ENCODE measurements at regions not wholly inside any gene's neighbourhood (a gene's known extent, or its start where the extent isn't known, plus 50 kb on each side); places are given as distances from the start of the nearest gene placed in this dataset.

DNA sequence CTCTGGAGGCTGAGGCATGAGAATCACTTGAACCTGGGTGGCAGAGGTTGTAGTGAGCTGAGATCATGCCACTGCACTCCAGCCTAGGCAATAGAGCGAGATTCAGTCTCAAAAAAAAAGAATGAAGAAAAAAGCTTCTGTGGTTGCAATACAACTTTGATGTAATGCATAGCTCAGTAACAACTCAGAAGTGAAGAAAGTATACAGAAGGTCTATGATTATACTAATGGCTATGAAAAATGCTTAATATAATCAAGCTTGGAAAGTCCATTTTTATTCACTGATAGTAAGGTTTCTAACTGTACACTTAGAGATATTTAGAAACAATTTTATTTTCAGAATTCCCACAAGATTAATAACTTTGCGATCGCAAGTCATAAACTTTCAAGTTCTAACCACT is 88.2 kb upstream of the FRMD6 start:
- DNase-seq, result no peak
- TF ChIP-seq, protein P1, sequence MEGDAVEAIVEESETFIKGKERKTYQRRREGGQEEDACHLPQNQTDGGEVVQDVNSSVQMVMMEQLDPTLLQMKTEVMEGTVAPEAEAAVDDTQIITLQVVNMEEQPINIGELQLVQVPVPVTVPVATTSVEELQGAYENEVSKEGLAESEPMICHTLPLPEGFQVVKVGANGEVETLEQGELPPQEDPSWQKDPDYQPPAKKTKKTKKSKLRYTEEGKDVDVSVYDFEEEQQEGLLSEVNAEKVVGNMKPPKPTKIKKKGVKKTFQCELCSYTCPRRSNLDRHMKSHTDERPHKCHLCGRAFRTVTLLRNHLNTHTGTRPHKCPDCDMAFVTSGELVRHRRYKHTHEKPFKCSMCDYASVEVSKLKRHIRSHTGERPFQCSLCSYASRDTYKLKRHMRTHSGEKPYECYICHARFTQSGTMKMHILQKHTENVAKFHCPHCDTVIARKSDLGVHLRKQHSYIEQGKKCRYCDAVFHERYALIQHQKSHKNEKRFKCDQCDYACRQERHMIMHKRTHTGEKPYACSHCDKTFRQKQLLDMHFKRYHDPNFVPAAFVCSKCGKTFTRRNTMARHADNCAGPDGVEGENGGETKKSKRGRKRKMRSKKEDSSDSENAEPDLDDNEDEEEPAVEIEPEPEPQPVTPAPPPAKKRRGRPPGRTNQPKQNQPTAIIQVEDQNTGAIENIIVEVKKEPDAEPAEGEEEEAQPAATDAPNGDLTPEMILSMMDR (IDR thresholded peaks at IDR 0.05), result no peak
- no peak for TF ChIP-seq POLR2A (IDR thresholded peaks at IDR 0.05)
- H3K27me3 ChIP-seq, result no peaks in the 10 kb centered on the region
- intact Hi-C loops (cut with DNase I), result no loop called here
- no peak overlapping the region for H3K4me3 ChIP-seq
- H3K27ac ChIP-seq, result no peak overlapping the region
- 94 to 98% (median 96%) methylated on average over 3 of the region's 3 CpGs for WGBS, 4 donors
- no peaks in the 10 kb centered on the region for H3K9me3 ChIP-seq (replicated peaks in 1 of 3)
- H3K4me1 ChIP-seq (replicated peaks in 1 of 2), result peaks cover 0 to 4% of the 10 kb centered on the region in 2 donors
- no peaks in the 10 kb centered on the region for H3K36me3 ChIP-seq (replicated peaks in 1 of 2)

DNA sequence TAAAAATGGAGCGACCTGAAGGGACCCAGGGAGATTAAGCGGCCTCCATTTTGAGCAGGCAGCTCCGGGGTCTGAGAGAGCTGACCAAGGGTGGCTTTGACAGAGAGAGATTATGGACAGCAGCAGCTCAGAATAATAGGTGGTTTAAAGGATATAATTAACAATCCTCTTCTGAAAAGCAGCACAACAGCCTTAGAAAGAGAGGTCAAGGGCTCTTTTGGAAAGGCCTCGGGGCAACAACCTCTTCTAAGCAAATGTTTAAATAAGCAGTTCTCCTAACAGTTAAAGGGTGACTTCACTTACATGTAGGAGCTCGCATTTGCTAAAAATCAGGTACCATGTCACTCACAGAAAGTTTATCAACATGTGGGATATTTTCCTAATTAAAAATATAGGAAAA is 87.2 kb upstream of the FRMD6 start:
- intact Hi-C loops (cut with DNase I), result no loop called here
- Histone ChIP-seq H3K36me3 (replicated peaks in 1 of 2) (no peaks in the 10 kb centered on the region), H3K27me3 (no peaks in the 10 kb centered on the region), H3K4me1 (replicated peaks in 1 of 2) (peaks cover 0 to 4% of the 10 kb centered on the region in 2 donors), H3K27ac (no peak overlapping the region), H3K4me3 (no peak overlapping the region), H3K9me3 (replicated peaks in 1 of 3) (no peaks in the 10 kb centered on the region)
- TF ChIP-seq, protein P1 (IDR thresholded peaks at IDR 0.05), result no peak
- no peak for TF ChIP-seq POLR2A (IDR thresholded peaks at IDR 0.05)
- DNase-seq, result no peak
- 60 to 77% (median 72%) methylated on average over 5 of the region's 5 CpGs for WGBS, 4 donors

DNA sequence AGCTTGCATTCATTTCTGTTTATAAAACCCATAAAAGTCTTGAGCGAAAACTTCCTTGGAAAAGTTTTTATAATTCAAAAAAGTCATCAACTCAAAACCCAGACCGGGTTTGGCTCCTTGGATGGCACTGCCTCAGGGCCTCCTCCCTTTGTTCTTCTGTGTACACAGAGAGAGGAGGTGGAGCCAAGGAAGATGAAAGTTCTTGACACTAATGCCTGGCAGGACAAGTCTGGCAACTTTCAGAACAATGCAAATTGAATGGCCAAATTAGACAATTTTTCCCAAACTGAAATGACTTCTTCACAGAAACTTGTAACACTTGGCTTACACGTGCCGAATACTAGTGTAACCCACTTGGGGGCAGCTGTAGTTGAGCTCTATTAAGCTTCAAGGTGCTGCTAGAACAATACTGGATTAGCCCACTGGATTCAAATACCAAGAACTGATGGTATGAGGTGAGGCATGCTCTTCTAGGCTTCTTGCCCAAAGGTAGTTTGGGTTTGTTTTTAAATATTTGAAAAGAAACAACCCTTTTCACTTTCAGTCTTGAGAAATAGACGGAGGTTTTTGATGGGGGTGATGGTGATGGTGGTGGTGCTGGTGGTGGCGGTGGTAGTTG is 86.6 kb upstream of the FRMD6 start:
- Histone ChIP-seq H3K9me3 (replicated peaks in 1 of 3) (no peaks in the 10 kb centered on the region), H3K27ac (no peak overlapping the region), H3K27me3 (no peaks in the 10 kb centered on the region), H3K36me3 (replicated peaks in 1 of 2) (no peaks in the 10 kb centered on the region), H3K4me1 (replicated peaks in 1 of 2) (peaks cover 0 to 4% of the 10 kb centered on the region in 2 donors), H3K4me3 (no peak overlapping the region)
- WGBS, 4 donors, result 70 to 92% (median 79%) methylated on average over 6 of the region's 6 CpGs
- TF ChIP-seq POLR2A (IDR thresholded peaks at IDR 0.05), result no peak
- TF ChIP-seq, protein P1 (IDR thresholded peaks at IDR 0.05), result no peak
- intact Hi-C loops (cut with DNase I), result no loop called here
- no peak for DNase-seq

DNA sequence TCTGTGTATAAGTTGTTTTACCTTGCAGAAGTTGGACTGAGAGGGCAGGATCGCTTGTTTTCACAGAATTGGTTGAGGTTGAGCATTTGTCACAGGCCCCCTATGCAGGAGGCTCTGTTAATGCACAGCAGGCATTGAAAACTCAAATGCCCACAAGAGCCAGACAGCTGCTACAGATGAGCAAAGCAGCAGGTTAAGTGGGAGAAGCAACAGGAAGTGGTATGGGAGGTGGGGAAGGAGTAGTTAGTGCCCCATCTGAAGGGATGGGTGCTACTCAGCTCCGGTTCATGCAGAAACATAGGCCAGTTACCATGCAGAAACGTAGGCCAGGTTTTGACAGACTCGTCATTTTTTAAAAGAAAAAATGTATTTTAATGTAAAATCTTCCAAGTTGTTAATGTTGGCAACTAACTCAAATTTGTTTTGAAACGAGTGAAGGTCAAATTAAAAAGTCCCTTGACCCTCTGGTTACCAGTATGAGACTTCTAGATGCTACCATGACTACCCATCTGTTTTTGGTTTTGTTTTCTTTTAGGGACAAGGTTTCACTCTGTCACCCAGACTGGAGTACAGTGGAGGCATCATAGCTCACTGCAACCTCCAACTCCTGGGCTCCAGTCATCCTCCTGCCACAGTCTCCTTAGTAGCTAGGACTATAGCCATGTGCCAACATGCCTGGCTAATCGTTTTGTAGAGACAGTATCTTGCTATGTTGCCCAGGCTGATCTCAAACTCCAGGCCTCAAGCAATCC is 84.7 kb upstream of the FRMD6 start:
- WGBS, 4 donors, result 62 to 73% (median 70%) methylated on average over 6 of the region's 6 CpGs
- no peak for DNase-seq
- Histone ChIP-seq H3K36me3 (replicated peaks in 1 of 2) (no peaks in the 10 kb centered on the region), H3K4me3 (no peak overlapping the region), H3K9me3 (replicated peaks in 1 of 3) (no peaks in the 10 kb centered on the region), H3K27me3 (no peaks in the 10 kb centered on the region), H3K27ac (no peak overlapping the region), H3K4me1 (replicated peaks in 1 of 2) (peaks cover 0 to 4% of the 10 kb centered on the region in 2 donors)
- intact Hi-C loops (cut with DNase I), result no loop called here
- no peak for TF ChIP-seq POLR2A (IDR thresholded peaks at IDR 0.05)
- TF ChIP-seq, protein P1 (IDR thresholded peaks at IDR 0.05), result no peak

Data from adrenal gland (tissue), 9 donors.